H1 (cell line): ENCODE measurements at regions not wholly inside any gene's neighbourhood (a gene's known extent, or its start where the extent isn't known, plus 50 kb on each side); places are given as distances from the start of the nearest gene placed in this dataset.

ENCODE experiments used
- CTCF ChIA-PET: fragments of 300-600 bp; sonication (Branson Sonifier 250); formaldehyde crosslinking; loops from one replicate; lab custom pipeline; 2021; ENCODE audit not compliant: partially characterized antibody; lab: Charles Lee
- POLR2A ChIA-PET: fragments of 300-600 bp; sonication (Branson Sonifier 250); formaldehyde crosslinking; loops from one replicate; lab custom pipeline; 2021; ENCODE audit warnings: inconsistent platforms; ENCODE audit not compliant: partially characterized antibody; lab: Charles Lee
- DNase-seq, 2 experiments: peaks; one replicate each; pipeline versions ENCODE4 v3.0.0 to v3.0.0-alpha.2; 2010 to 2022; ENCODE audit warnings: low spot score in 2 of 2, low read depth in 1 of 2, mixed read lengths in 1 of 2
- FAIRE-seq: peaks from 2 replicates; lab custom pipeline; 2011; peaks lifted over from hg19 to GRCh38; lab: Jason Lieb, UNC
- H2AFZ ChIP-seq: 2 replicates; pipeline ENCODE4 v1.8.1; 2012; ENCODE audit warnings: low read length, inconsistent platforms
- H2AK5ac ChIP-seq: 2 replicates; pipeline ENCODE4 v1.6.1; 2013; ENCODE audit warnings: low read depth, low read length
- H2BK120ac ChIP-seq: replicated peaks from 2 replicates; pipeline ENCODE3; 2013; ENCODE audit warnings: low read depth, low read length, inconsistent platforms
- H2BK12ac ChIP-seq: 2 replicates; pipeline ENCODE4 v1.6.1; 2013; ENCODE audit warnings: low read depth, low read length
- H2BK15ac ChIP-seq: 2 replicates; pipeline ENCODE4 v1.6.1; 2013; ENCODE audit warnings: low read length
- H2BK20ac ChIP-seq: 2 replicates; pipeline ENCODE4 v1.6.1; 2013; ENCODE audit warnings: low read length
- H2BK5ac ChIP-seq: 2 replicates; pipeline ENCODE4 v1.6.1; 2013; ENCODE audit warnings: low read depth, low read length
- H3K14ac ChIP-seq: 2 replicates; pipeline ENCODE4 v1.6.1; 2013; ENCODE audit warnings: inconsistent platforms; ENCODE audit not compliant: insufficient read length
- H3K18ac ChIP-seq: 2 replicates; pipeline ENCODE4 v1.6.1; 2013; ENCODE audit warnings: low read length; ENCODE audit errors: extremely low read depth
- H3K23ac ChIP-seq: 2 replicates; pipeline ENCODE4 v1.6.1; 2013; ENCODE audit warnings: inconsistent platforms; ENCODE audit not compliant: insufficient read length
- H3K23me2 ChIP-seq: 2 replicates; pipeline ENCODE4 v1.6.1; 2013; ENCODE audit warnings: low read depth, low read length
- H3K27ac ChIP-seq: 2 replicates; pipeline ENCODE4 v1.6.1; 2011; ENCODE audit warnings: low read depth, low read length, inconsistent platforms
- H3K27me3 ChIP-seq, 4 experiments: replicated peaks in 1 of 4; 1 replicate in 1 of 4; 2 replicates in 3 of 4; pipeline versions ENCODE4 v1.6.1 to v1.8.1; 2011 to 2013; ENCODE audit warnings: low read length in 3 of 4, mild to moderate bottlenecking in 3 of 4, inconsistent platforms in 2 of 4, mixed read lengths in 2 of 4, moderate library complexity in 1 of 4; ENCODE audit not compliant: control insufficient read depth in 3 of 4, insufficient read depth in 3 of 4; ENCODE audit errors: extremely low read depth in 1 of 4
- H3K36me3 ChIP-seq, 4 experiments: 2 replicates each; pipeline versions ENCODE4 v1.6.1 to v1.8.1; 2011 to 2013; ENCODE audit warnings: mild to moderate bottlenecking in 4 of 4, low read length in 3 of 4, moderate library complexity in 2 of 4, control low read depth in 1 of 4, inconsistent platforms in 1 of 4; ENCODE audit not compliant: insufficient read depth in 4 of 4, control insufficient read depth in 2 of 4
- H3K4ac ChIP-seq: replicated peaks from 2 replicates; pipeline ENCODE3; 2013; ENCODE audit warnings: low read length, low read depth, mixed read lengths, inconsistent platforms; ENCODE audit not compliant: insufficient read length
- H3K4me1 ChIP-seq, 4 experiments: replicated peaks in 1 of 4; 1 replicate in 1 of 4; 2 replicates in 3 of 4; pipeline versions ENCODE4 v1.6.1 to v1.8.1; 2011 to 2013; ENCODE audit warnings: low read length in 3 of 4, inconsistent platforms in 2 of 4, mixed read lengths in 1 of 4; ENCODE audit not compliant: insufficient read depth in 4 of 4, control insufficient read depth in 3 of 4
- H3K4me2 ChIP-seq, 2 experiments: 2 replicates each; pipeline versions ENCODE4 v1.6.1 to v1.8.1; 2011 to 2013; ENCODE audit warnings: low read depth in 2 of 2, low read length in 2 of 2, control low read depth in 1 of 2, inconsistent platforms in 1 of 2, mild to moderate bottlenecking in 1 of 2; ENCODE audit not compliant: insufficient read depth in 1 of 2
- H3K4me3 ChIP-seq, 4 experiments: fragments of 200-600, 300-600 bp in 1 of 4; sonication (generic), shearing (Covaris generic), sonication (Bioruptor Twin) in 1 of 4; 2 replicates each; pipeline versions ENCODE4 v1.5.1 to v1.8.1; 2011 to 2016; ENCODE audit warnings: low read length in 4 of 4, low read depth in 3 of 4, control low read depth in 2 of 4, inconsistent platforms in 2 of 4, mild to moderate bottlenecking in 2 of 4, mixed read lengths in 1 of 4, moderate library complexity in 1 of 4; ENCODE audit not compliant: insufficient read depth in 2 of 4; ENCODE audit errors: extremely low read depth in 1 of 4
- H3K56ac ChIP-seq: replicated peaks from 2 replicates; pipeline ENCODE3; 2013; ENCODE audit warnings: low read depth, mild to moderate bottlenecking, mixed read lengths, low read length, inconsistent platforms; ENCODE audit not compliant: insufficient read length
- H3K79me1 ChIP-seq: 2 replicates; pipeline ENCODE4 v1.6.1; 2013; ENCODE audit warnings: low read depth, low read length, control low read depth
- H3K79me2 ChIP-seq, 2 experiments: 2 replicates each; pipeline versions ENCODE4 v1.6.1 to v1.8.1; 2012 to 2013; ENCODE audit warnings: low read length in 2 of 2, mild to moderate bottlenecking in 2 of 2, inconsistent platforms in 1 of 2; ENCODE audit not compliant: insufficient read depth in 2 of 2, control insufficient read depth in 1 of 2
- H3K9ac ChIP-seq, 4 experiments: replicated peaks in 1 of 4; 1 replicate in 1 of 4; 2 replicates in 3 of 4; pipeline versions ENCODE4 v1.6.1 to v1.8.1; 2011 to 2013; ENCODE audit warnings: low read depth in 3 of 4, low read length in 3 of 4, control low read depth in 2 of 4, mild to moderate bottlenecking in 2 of 4, moderate library complexity in 2 of 4, inconsistent platforms in 1 of 4; ENCODE audit errors: extremely low read depth in 1 of 4
- H3K9me3 ChIP-seq, 2 experiments: 2 replicates each; pipeline versions ENCODE4 v1.6.1 to v1.8.1; 2012 to 2013; ENCODE audit warnings: mild to moderate bottlenecking in 2 of 2, moderate library complexity in 2 of 2, control low read depth in 1 of 2, inconsistent platforms in 1 of 2, low read depth in 1 of 2, low read length in 1 of 2, mixed read lengths in 1 of 2; ENCODE audit not compliant: insufficient read depth in 2 of 2
- H4K20me1 ChIP-seq, 2 experiments: replicated peaks in 1 of 2; 2 replicates each; pipeline versions ENCODE3 to v1.8.1; 2011 to 2013; ENCODE audit warnings: inconsistent platforms in 2 of 2, low read length in 2 of 2, mild to moderate bottlenecking in 1 of 2; ENCODE audit not compliant: insufficient read depth in 2 of 2, control insufficient read depth in 1 of 2
- H4K5ac ChIP-seq: 2 replicates; pipeline ENCODE4 v1.6.1; 2013; ENCODE audit warnings: low read length, low read depth, mixed read lengths, inconsistent platforms; ENCODE audit not compliant: insufficient read length
- H4K8ac ChIP-seq: 2 replicates; pipeline ENCODE4 v1.8.0; 2013; ENCODE audit warnings: mild to moderate bottlenecking, moderate library complexity, low read length, inconsistent platforms; ENCODE audit not compliant: insufficient read depth; ENCODE audit errors: extremely low read depth
- H4K91ac ChIP-seq: replicated peaks from 2 replicates; pipeline ENCODE3; 2013; ENCODE audit warnings: low read length, mixed read lengths, inconsistent platforms; ENCODE audit not compliant: insufficient read length
- ASH2L ChIP-seq: fragments of 200-600, 300-600 bp; sonication (generic); IDR thresholded peaks from one replicate; pipeline ENCODE4 v1.7.1; 2017; ENCODE audit warnings: low read length
- CBX5 ChIP-seq: fragments of 300-800, 300-1000 bp; sonication (generic); IDR thresholded peaks from 2 replicates; pipeline ENCODE4 v1.7.1; 2016; ENCODE audit warnings: antibody characterized with exemption, low read length, low read depth
- NANOG ChIP-seq: IDR thresholded peaks from 2 replicates; pipeline ENCODE4 v1.6.1; 2011; ENCODE audit warnings: low read length, low read depth, mild to moderate bottlenecking, inconsistent platforms; ENCODE audit not compliant: insufficient read depth, poor library complexity, severe bottlenecking
- WGBS, 2 experiments: shearing (Covaris generic) in 1 of 2; methylation state at CpG; one replicate each; pipeline versions ENCODE4 v1.1.6 to v1.1.7; 2013 to 2015; ENCODE audit warnings: low lambda C conversion rate in 2 of 2, mixed read lengths in 2 of 2, inconsistent platforms in 1 of 2, low coverage in 1 of 2, missing lambda C conversion rate in 1 of 2; ENCODE audit not compliant: insufficient replicate concordance in 2 of 2, insufficient coverage in 1 of 2, insufficient read length in 1 of 2; ENCODE audit errors: extremely low coverage in 1 of 2, missing lambda C conversion rate in 1 of 2; 5-methylcytosine and 5-hydroxymethylcytosine counted together

DNA sequence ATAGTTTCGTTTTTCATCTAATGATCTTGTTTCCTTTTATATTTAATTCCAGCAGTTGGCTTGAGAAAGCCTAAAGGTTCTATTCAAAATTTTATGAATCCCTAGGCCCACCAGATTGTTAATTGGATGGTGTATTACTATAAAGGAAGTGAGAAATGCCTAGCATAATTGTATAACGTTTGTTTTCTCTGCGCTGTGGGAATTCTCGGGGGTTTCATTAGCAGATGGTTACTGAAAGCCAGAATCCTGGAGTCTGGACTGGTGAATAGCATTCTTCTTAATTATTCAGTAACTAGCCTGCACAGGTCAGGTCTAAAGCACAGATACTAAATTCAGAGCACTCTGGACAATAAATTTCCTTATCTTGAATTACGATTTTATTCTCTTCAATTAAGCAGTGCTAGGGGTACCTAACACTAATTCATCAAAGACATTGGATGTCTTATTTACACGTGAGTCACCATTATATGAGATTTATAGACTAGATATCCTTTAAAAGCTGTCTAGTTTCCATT lies 459.4 kb downstream of the DTHD1 start:
- Histone ChIP-seq H4K8ac (no peak overlapping the region), H3K9me3 (no peaks in the 10 kb centered on the region), H3K14ac (no peak overlapping the region), H3K18ac (no peak overlapping the region), H3K56ac (no peak overlapping the region), H3K27me3 (no peaks in the 10 kb centered on the region), H2AFZ (no peak overlapping the region), H3K4me3 (no peak overlapping the region), H4K91ac (no peak overlapping the region), H3K79me2 (no peaks in the 10 kb centered on the region), H2BK12ac (no peak overlapping the region), H3K23me2 (no peaks in the 10 kb centered on the region), H3K4me1 (no peaks in the 10 kb centered on the region), H2BK120ac (no peak overlapping the region), H3K36me3 (no peaks in the 10 kb centered on the region), H3K9ac (no peak overlapping the region), H3K4ac (no peak overlapping the region), H3K23ac (no peak overlapping the region), H2BK15ac (no peak overlapping the region), H3K27ac (no peak overlapping the region), H3K4me2 (no peak overlapping the region), H3K79me1 (no peaks in the 10 kb centered on the region), H2BK20ac (no peak overlapping the region), H2AK5ac (no peak overlapping the region), H2BK5ac (no peak overlapping the region), H4K5ac (no peak overlapping the region), H4K20me1 (no peaks in the 10 kb centered on the region)
- no peak for DNase-seq
- no peak for TF ChIP-seq CBX5
- no peak for TF ChIP-seq ASH2L
- no peak for TF ChIP-seq NANOG
- ChIA-PET CTCF (no interaction called here), POLR2A (no interaction called here)
- no peak for FAIRE-seq
- 91% methylated on average over 6 of the region's 6 CpGs; no CpG with 5 or more reads in 1 of the 2 experiments for WGBS, 2 experiments
